GM21360 (cell line): ENCODE measurements at regions not wholly inside any gene's neighbourhood (a gene's known extent, or its start where the extent isn't known, plus 50 kb on each side); places are given as distances from the start of the nearest gene placed in this dataset.
"Not testable (repeated sequence)": the region's sequence is repeated elsewhere in the genome, so short reads cannot be mapped to it uniquely, and the experiment has no call there.

ENCODE experiments used
- ATAC-seq: cut with Tn5 transposase; IDR thresholded peaks from one replicate; pipeline ENCODE4 v1.9.1; 2021; ENCODE audit warnings: mild to moderate bottlenecking, moderate library complexity; ENCODE audit not compliant: unreplicated experiment

DNA sequence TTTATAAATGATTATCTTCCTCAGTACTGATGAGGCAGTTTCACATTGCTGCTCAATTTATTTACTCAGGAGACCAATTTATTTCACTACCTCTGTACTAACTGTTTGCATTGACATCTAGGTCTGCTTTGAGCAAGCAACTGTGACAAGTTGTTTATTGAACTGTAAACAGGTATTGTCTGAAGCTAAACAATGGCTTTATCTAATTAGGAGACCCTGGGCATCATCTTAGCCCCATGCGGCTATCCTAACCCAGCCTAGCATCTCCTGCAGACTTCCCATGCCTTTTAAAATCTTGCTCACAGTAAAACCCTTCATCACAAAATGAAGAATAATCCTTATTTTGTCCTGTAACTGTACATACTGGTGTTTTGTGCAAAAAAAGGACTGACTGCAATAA, 348.2 kb downstream of the RWDD3 start:
- ATAC-seq = no peak

DNA sequence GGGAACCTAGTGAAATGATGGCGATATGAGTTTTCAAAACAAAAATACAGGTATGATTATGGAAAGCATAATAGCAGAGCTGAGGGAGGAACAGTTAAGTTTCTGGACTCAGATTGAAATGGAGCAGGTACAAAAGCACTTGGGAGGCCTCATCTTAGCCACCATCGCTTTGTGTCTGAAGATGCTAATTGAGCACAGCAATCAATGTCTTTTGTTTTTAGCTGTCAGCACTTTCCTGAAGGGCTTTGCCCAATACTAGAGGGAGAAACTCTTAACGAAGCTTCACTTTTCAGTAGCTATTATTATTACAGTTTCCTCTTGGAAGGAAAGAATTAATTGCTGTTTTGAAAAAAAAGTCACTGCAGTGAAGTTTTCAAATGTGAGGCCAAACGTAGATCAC, 348.7 kb downstream of the RWDD3 start:
- ATAC-seq = no peak

DNA sequence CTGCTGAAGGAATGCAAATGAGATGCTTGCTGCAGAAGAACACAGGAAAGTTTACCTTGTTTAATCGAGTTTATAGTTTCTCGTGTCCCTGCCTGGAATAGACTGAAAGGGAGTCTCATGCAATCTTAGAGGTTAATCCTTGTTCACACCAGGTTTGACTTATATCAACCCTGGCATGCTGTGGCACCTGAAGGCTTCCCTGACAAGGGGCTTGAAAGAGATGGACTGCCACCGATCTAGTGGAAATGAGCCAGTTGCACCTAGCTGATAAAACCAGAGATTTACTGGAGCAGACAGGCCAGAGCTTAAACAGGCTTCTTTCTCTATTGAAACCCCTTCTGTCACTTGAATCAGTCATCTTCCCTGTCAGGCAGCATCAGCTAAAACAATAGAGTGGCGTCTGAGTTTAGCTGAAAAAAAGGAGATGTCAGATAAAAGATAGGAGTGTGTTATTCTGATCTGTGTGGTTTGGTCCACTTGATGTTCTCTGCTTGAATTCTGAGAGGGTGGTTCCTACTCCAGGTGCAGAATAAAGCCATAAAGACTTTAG, 349.7 kb downstream of the RWDD3 start:
- ATAC-seq = no peak

GRCh38 chr1:95584315-95584714, 350.3 kb downstream of the RWDD3 start:
- no peak for ATAC-seq

GRCh38 chr1:95604771-95605170, 370.8 kb downstream of the RWDD3 start:
- no peak for ATAC-seq

DNA sequence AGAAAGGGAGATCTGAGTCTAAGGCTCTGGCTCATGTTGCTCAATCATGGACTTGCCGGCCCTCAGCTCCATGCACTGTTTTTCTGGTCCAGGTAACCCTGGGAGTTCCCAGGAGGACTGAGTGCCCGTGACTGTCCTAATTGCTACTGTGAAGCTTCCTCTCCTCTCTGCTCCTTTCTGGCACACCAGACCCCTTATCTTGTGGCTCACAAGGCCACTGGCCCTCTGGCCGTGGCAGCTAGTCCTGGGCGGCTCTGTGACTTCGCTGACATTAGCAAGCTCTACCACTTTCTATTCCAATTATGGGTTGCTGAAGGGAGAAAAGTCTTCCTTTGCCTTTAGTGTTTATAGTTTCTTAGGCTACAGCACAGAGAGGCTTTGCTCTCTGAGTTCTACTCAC, 380.2 kb downstream of the RWDD3 start:
- no peak for ATAC-seq

DNA sequence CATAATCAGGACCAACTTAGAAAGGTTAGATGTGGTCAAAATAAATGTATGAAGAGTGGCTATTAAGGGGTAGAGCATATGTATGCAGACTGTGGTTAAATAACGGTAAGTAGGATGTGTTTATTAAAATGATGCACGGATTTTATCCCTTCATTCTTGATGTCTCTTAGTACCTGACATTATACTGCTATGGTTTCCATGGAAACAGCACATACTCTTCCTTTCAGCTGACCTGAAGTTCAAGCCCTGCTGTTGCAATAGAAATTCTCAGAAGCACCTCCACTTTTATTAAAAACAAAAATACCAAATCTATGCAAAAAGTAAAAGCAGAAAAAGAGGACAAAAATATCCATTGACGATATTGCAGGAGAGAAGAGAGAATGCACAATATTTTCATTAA, 381.4 kb downstream of the RWDD3 start:
- no peak for ATAC-seq

GRCh38 chr1:95620076-95620475, 386.1 kb downstream of the RWDD3 start:
- no peak for ATAC-seq

GRCh38 chr1:95622609-95623008, 388.6 kb downstream of the RWDD3 start:
- no peak for ATAC-seq

DNA sequence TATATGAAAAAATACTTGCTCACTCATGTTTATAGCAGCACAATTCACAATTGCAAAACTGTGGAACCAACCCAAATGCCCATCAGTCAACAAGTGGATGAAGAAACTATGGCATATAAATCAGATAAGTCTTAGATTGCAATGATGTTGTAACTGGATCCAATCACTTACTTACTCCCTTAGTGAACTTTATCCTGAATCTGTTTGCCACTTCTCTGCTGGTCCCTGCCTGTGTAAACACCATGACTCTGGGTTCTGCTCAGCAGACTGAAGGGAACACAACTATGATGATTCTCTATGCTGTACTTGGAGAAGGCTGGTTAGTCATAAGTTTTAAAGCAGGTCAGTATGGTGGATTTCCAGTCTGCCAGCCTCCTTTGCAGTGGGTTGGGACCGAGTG, 391.2 kb downstream of the RWDD3 start:
- no peak for ATAC-seq

DNA sequence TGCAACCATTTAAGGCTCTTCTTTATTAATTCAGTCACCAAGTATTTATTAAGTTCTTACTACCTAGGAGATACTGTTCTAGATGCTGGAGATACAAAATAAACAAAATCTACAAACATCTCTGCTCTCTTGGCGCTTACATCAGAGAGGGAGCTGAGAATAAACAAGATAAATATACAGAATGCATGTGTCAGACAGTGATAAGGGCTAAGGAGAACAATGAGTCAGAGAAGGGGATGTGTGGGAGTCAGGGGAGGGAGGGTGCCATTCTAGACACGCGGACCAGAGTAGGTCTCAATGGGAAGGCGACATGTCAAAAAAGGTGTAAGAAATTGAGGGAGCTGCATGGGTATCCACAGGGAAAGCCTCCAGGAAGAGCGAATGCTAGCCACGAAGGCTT, 393.2 kb downstream of the RWDD3 start:
- ATAC-seq = no peak

GRCh38 chr1:95631695-95632094, 397.7 kb downstream of the RWDD3 start:
- no peak for ATAC-seq

DNA sequence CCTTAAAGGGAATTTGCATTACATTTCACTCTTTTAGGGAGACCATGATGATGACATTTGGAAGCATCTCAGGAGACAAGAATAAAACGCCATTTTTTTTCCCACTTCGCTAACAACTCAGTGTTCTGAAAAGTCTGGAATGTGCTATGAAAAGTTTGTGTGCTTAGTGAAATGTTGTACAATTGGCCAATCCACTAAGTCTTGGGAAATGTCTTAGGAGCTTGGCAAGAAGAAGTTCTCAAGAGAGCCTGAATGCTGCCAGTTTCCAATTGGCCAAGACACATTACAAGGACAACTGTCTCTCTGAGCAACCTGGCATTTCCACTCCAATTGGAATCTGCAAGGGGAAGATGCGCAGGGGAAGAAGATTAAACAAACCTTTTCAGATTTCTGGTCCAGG, 401.8 kb downstream of the RWDD3 start:
- no peak for ATAC-seq

- no peak for ATAC-seq
Measured at GRCh38 chr1:95636897-95637296, 402.9 kb downstream of the RWDD3 start.

- no peak for ATAC-seq
Measured at GRCh38 chr1:95640746-95641145, 406.7 kb downstream of the RWDD3 start.

GRCh38 chr1:95641386-95641785, 407.4 kb downstream of the RWDD3 start:
- no peak for ATAC-seq

GRCh38 chr1:95642035-95642434, 408.0 kb downstream of the RWDD3 start:
- ATAC-seq = no peak

GRCh38 chr1:95643071-95643470, 409.1 kb downstream of the RWDD3 start:
- no peak for ATAC-seq

- ATAC-seq = not testable (repeated sequence)
Measured at GRCh38 chr1:95645126-95645525, 411.1 kb downstream of the RWDD3 start.

GRCh38 chr1:95650631-95651030, 416.6 kb downstream of the RWDD3 start:
- no peak for ATAC-seq

DNA sequence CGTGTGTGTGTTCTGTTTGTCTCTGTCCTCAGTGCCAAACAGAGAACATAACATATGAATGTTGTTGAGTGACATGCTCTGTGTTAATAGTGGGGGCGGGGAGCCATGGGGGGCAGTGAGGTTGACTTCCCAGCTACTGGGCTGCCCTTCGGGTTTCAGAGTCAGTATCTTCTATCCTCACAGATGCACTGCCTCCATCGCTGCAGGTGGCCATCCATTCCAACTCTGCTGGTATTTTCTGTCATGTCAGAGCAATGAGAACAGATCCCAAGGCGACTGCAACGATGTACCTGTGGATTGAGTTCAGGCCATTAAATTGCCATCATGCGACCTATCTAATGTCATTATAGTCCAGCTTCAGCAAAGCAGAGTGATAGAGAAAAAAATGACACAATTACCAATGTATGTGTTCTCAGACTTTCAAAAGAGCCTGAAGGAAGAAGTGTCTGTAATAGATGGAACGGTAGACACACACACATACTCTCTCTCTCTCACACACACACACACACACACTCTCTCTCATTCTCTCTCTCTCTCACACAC, 418.5 kb downstream of the RWDD3 start:
- ATAC-seq = no peak

GRCh38 chr1:95653618-95654017, 419.6 kb downstream of the RWDD3 start:
- ATAC-seq = no peak

GRCh38 chr1:95655321-95656020, 421.5 kb downstream of the RWDD3 start:
- ATAC-seq = no peak
